T-helper 17 cell (primary cell): ENCODE measurements at regions not wholly inside any gene's neighbourhood (a gene's known extent, or its start where the extent isn't known, plus 50 kb on each side); places are given as distances from the start of the nearest gene placed in this dataset.

Source experiments
- ATAC-seq: fragments of 150-1000 bp; cut with Tn5 transposase; 2 replicates; pipeline ENCODE4 v1.10.0; 2021; ENCODE audit warnings: mild to moderate bottlenecking, moderate library complexity
- DNase-seq, 3 donors: peaks; one replicate each; pipeline versions ENCODE4 v3.0.0 to v3.0.0-alpha.2; 2020 to 2021
- H3K9me3 ChIP-seq: one replicate; pipeline ENCODE4 v1.7.0; 2013; ENCODE audit warnings: low read length, mild to moderate bottlenecking; ENCODE audit not compliant: control insufficient read depth, poor library complexity, severe bottlenecking
- H3K27ac Mint-ChIP-seq: one replicate; pipeline ENCODE4 v1.8.0; 2022; ENCODE audit warnings: mild to moderate bottlenecking, moderate library complexity, mixed read lengths
- H3K27me3 Mint-ChIP-seq: one replicate; pipeline ENCODE4 v1.8.0; 2022; ENCODE audit warnings: mixed read lengths
- H3K36me3 Mint-ChIP-seq: one replicate; pipeline ENCODE4 v1.8.0; 2022; ENCODE audit warnings: low read depth, mixed read lengths
- H3K4me1 Mint-ChIP-seq: one replicate; pipeline ENCODE4 v1.8.0; 2022; ENCODE audit warnings: mild to moderate bottlenecking, mixed read lengths
- H3K4me3 Mint-ChIP-seq: one replicate; pipeline ENCODE4 v1.8.0; 2022; ENCODE audit warnings: mild to moderate bottlenecking, moderate library complexity, mixed read lengths

GRCh38 chr1:191690931-191691330, 467.3 kb upstream of the RGS18 start:
- DNase-seq (no peak), ATAC-seq (no peak)
- no peaks in the 10 kb centered on the region for H3K4me1 Mint-ChIP-seq
- no peaks in the 10 kb centered on the region for H3K9me3 ChIP-seq
- no peaks in the 10 kb centered on the region for H3K36me3 Mint-ChIP-seq
- no peaks in the 10 kb centered on the region for H3K27me3 Mint-ChIP-seq
- H3K27ac Mint-ChIP-seq = no peak overlapping the region
- H3K4me3 Mint-ChIP-seq = no peak overlapping the region

DNA sequence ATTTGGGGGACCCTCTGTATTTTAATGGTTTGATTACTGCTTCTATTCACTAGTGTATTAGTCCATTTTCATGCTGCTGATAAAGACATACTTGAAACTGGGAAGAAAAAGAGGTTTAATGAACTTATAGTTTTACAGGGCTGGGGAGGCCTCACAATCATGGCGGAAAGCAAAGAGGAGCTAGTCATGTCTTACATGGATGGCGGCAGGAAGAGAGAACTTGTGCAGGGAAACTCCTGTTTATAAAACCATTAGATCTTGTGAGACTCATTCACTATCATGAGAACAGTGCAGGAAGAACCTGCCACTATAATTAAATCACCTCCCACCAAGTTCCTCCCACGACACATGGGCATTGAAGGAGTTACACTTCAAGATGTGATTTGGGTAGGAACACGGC, 464.5 kb upstream of the RGS18 start:
- H3K4me1 Mint-ChIP-seq = no peaks in the 10 kb centered on the region
- H3K4me3 Mint-ChIP-seq = no peak overlapping the region
- no peak for ATAC-seq
- no peaks in the 10 kb centered on the region for H3K9me3 ChIP-seq
- H3K27me3 Mint-ChIP-seq = no peaks in the 10 kb centered on the region
- no peaks in the 10 kb centered on the region for H3K36me3 Mint-ChIP-seq
- no peak overlapping the region for H3K27ac Mint-ChIP-seq
- DNase-seq = no peak

DNA sequence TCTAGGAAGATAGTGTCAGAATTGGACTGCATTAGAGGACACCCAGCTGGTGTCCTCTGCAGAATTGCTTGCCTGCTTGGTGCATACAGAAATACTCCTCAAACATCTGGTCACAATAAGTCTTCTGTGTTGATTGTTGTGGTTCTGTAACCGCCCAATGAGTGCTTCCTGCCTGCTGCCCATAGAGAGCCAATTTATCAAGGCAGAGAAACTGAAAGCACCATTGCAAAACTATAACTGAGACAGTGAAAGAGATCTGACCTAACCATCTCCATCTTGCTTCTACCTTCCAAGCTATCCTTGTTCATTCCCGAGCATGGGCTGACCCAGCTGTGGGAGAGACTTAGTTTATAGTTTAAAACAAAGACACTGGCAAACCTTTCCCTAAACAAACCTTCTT, 462.4 kb upstream of the RGS18 start:
- Mint-ChIP-seq H3K4me1 (no peaks in the 10 kb centered on the region), H3K27ac (no peak overlapping the region), H3K36me3 (no peaks in the 10 kb centered on the region), H3K27me3 (no peaks in the 10 kb centered on the region), H3K4me3 (no peak overlapping the region)
- no peak for ATAC-seq
- DNase-seq = no peak
- no peaks in the 10 kb centered on the region for H3K9me3 ChIP-seq

DNA sequence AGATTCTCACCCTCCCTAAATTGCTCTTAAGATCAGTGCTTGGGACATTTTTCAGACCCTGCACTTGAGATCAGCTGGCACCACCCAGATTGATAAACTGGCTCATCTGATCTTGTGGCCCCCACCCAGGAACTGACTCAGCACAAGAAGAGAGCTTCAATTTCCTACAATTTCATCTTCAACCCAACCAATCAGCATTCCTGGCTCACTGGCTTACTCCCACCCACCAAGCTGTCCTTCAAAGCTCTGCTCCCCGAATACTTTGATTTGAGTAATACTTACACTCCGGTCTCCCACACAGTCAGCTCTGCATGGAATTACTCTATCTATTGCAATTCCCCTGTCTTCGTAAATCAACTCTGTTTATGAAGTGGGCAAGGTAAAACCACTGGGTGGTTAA, 461.9 kb upstream of the RGS18 start:
- Mint-ChIP-seq H3K27me3 (no peaks in the 10 kb centered on the region), H3K36me3 (no peaks in the 10 kb centered on the region), H3K4me1 (no peaks in the 10 kb centered on the region), H3K27ac (no peak overlapping the region), H3K4me3 (no peak overlapping the region)
- DNase-seq = no peak
- no peak for ATAC-seq
- no peaks in the 10 kb centered on the region for H3K9me3 ChIP-seq

GRCh38 chr1:191697556-191697955, 460.7 kb upstream of the RGS18 start:
- no peaks in the 10 kb centered on the region for H3K9me3 ChIP-seq
- ATAC-seq = no peak
- Mint-ChIP-seq H3K4me1 (no peaks in the 10 kb centered on the region), H3K27me3 (no peaks in the 10 kb centered on the region), H3K27ac (no peak overlapping the region), H3K4me3 (no peak overlapping the region), H3K36me3 (no peaks in the 10 kb centered on the region)
- DNase-seq = no peak

GRCh38 chr1:191698246-191698645, 460.0 kb upstream of the RGS18 start:
- DNase-seq (no peak), ATAC-seq (no peak)
- Mint-ChIP-seq H3K4me1 (no peaks in the 10 kb centered on the region), H3K27ac (no peak overlapping the region), H3K36me3 (no peaks in the 10 kb centered on the region), H3K27me3 (no peaks in the 10 kb centered on the region), H3K4me3 (no peak overlapping the region)
- no peaks in the 10 kb centered on the region for H3K9me3 ChIP-seq

DNA sequence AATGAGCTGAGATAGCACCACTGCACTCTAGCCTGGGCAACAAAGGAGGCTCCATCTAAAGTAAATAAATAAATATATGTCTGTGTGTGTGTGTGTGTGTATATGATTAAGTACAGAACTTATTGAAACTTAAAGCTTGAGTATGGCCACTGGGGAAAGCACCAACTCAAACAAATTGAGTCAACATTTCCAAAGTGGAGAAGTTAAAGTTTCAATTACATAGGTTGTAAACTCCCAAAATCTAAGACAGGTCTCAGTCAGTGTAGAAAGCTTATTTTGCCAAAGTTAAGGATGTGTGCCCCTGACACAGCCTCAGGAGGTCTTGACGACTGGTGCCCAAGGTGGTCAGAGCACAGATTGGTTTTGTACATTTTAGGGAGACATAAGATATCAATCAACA, 458.9 kb upstream of the RGS18 start:
- ATAC-seq = no peak
- DNase-seq = no peak
- H3K4me3 Mint-ChIP-seq = no peak overlapping the region

DNA sequence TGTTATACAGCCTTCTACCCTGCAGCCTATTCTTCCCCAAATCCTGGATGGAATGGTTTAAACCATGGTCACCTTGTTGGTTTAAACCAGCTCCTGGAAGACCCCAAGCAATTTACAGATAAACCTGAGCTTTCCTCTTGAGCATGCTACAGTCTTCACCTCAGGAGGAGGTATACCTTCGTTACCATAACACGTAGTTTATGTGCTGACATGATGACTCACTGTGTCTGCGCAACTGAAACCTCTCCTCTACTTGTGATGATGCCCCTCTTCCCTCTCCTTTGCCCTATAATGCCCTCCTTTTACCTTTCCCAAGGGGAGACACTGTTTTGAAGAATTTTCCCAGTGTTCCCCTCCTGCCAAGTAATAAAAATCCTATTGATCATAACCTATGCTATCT, 457.3 kb upstream of the RGS18 start:
- H3K4me1 Mint-ChIP-seq = no peaks in the 10 kb centered on the region
- H3K27ac Mint-ChIP-seq = no peak overlapping the region
- H3K27me3 Mint-ChIP-seq = no peaks in the 10 kb centered on the region
- no peak overlapping the region for H3K4me3 Mint-ChIP-seq
- ATAC-seq (no peak), DNase-seq (no peak)
- no peaks in the 10 kb centered on the region for H3K9me3 ChIP-seq
- no peaks in the 10 kb centered on the region for H3K36me3 Mint-ChIP-seq

More for the DNA sequence above, 458.9 kb upstream of the RGS18 start:
- no peaks in the 10 kb centered on the region for H3K9me3 ChIP-seq
- Mint-ChIP-seq H3K27me3 (no peaks in the 10 kb centered on the region), H3K4me1 (no peaks in the 10 kb centered on the region), H3K36me3 (no peaks in the 10 kb centered on the region), H3K27ac (no peak overlapping the region)

DNA sequence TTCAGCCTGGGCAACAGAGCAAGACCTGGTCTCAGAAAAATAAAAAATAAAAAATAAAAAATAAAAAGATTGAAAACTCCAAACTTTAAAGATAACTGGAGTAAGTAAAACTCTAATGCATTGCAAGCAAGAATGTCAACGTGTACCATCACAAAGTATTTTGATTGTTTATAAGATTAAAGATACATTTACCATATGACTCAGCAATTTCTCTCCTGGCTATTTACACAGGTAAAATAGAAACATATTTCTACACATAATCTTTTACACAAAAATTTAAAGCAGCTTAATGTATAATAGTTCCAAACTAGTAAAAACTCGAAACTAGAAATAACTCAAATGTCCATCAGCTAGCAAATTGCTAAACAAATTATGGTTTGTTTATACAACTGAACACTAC, 456.1 kb upstream of the RGS18 start:
- H3K4me3 Mint-ChIP-seq = no peak overlapping the region
- ATAC-seq = no peak

DNA sequence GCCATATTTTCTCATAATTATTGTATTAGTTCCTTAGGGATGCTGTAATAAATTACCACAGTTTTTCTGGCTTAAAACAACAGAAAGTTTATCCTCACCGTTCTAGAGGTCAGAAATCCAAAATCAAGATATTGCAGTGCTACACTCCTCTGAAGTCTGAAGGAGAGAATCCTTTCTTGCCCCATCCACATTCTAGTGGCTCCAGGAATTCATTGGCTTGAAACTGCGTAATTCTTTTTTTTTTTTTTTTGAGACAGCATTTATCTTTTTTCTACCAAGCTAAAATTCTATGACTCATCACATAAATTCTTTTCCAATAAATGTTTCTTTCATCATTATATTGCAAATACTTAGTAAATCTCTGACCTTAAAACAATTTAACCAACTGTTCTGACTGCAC, 451.0 kb upstream of the RGS18 start:
- no peak for DNase-seq
- ATAC-seq = no peak
- Mint-ChIP-seq H3K27me3 (no peaks in the 10 kb centered on the region), H3K36me3 (no peaks in the 10 kb centered on the region), H3K4me3 (no peak overlapping the region), H3K4me1 (no peaks in the 10 kb centered on the region), H3K27ac (no peak overlapping the region)
- H3K9me3 ChIP-seq = no peaks in the 10 kb centered on the region

More for the DNA sequence above, 456.1 kb upstream of the RGS18 start:
- Mint-ChIP-seq H3K27ac (no peak overlapping the region), H3K4me1 (no peaks in the 10 kb centered on the region), H3K27me3 (no peaks in the 10 kb centered on the region), H3K36me3 (no peaks in the 10 kb centered on the region)
- no peak for DNase-seq
- H3K9me3 ChIP-seq = no peaks in the 10 kb centered on the region

DNA sequence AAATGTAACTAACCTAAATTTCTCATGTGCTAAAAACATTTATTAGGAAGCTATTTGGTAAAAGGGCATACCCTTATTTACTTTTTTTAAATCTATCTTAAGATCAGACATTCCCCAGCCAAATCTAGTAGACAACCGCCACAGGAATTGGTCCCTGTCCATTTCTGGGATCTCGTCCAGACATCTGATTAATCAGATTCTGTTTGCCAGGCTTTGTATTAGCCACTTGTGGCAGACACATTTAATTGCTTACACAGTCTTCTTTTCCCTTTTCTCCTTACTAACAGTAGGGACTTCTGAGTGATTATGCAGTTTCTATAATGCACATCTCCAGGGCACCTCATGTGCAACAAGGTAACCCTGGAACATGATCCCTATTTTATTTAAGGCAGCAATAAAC, 449.0 kb upstream of the RGS18 start:
- no peak for DNase-seq
- no peak for ATAC-seq
- Mint-ChIP-seq H3K27me3 (no peaks in the 10 kb centered on the region), H3K4me3 (no peak overlapping the region), H3K36me3 (no peaks in the 10 kb centered on the region), H3K27ac (no peak overlapping the region), H3K4me1 (no peaks in the 10 kb centered on the region)
- no peaks in the 10 kb centered on the region for H3K9me3 ChIP-seq

DNA sequence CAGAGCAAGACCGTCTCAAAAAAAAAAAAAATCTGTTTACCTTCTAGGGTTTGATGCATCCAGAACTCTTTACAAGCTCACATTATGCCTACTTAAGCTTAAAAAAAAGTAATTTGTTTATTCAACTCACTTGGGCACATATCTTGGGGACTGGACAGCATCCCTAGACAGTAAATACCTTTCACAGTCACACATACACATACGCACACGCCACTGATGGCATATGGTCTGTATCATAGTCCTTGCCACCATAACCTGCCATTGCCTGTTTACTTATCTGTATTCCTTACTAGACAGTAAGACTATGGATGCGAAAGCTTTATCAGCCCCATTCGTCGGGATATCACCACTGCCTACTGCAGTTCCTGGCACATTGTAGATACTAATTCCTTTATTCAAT, 446.3 kb upstream of the RGS18 start:
- Mint-ChIP-seq H3K4me3 (no peak overlapping the region), H3K27ac (no peak overlapping the region), H3K27me3 (no peaks in the 10 kb centered on the region), H3K4me1 (no peaks in the 10 kb centered on the region), H3K36me3 (no peaks in the 10 kb centered on the region)
- ATAC-seq (no peak), DNase-seq (no peak)
- no peaks in the 10 kb centered on the region for H3K9me3 ChIP-seq

- Mint-ChIP-seq H3K27ac (no peak overlapping the region), H3K36me3 (no peaks in the 10 kb centered on the region), H3K4me1 (no peaks in the 10 kb centered on the region), H3K4me3 (no peak overlapping the region), H3K27me3 (no peaks in the 10 kb centered on the region)
- H3K9me3 ChIP-seq = no peaks in the 10 kb centered on the region
- no peak for DNase-seq
- no peak for ATAC-seq
These were observed 443.4 kb upstream of the RGS18 start for GRCh38 chr1:191714845-191715244.

- no peak for DNase-seq
- Mint-ChIP-seq H3K4me3 (no peak overlapping the region), H3K27ac (no peak overlapping the region), H3K27me3 (no peaks in the 10 kb centered on the region), H3K36me3 (no peaks in the 10 kb centered on the region), H3K4me1 (no peaks in the 10 kb centered on the region)
- no peaks in the 10 kb centered on the region for H3K9me3 ChIP-seq
- ATAC-seq = no peak
These were observed 428.5 kb upstream of the RGS18 start for GRCh38 chr1:191729742-191730141.
